Stimulated activated CD4-positive, alpha-beta T cell treated with anti-CD3 and anti-CD28 coated beads, Interleukin-1b, Interleukin-23, amount 100 ng/mL, for 48 hours (primary cell): ENCODE measurements at regions not wholly inside any gene's neighbourhood (a gene's known extent, or its start where the extent isn't known, plus 50 kb on each side); places are given as distances from the start of the nearest gene placed in this dataset.
"Not testable (repeated sequence)": the region's sequence is repeated elsewhere in the genome, so short reads cannot be mapped to it uniquely, and the experiment has no call there.

Experiments used
- DNase-seq: peaks from one replicate; pipeline ENCODE4 v3.0.0-alpha.2; 2020

GRCh38 chr14:55986069-55986468 is 132.1 kb upstream of the PELI2 start:
- no peak for DNase-seq

DNA sequence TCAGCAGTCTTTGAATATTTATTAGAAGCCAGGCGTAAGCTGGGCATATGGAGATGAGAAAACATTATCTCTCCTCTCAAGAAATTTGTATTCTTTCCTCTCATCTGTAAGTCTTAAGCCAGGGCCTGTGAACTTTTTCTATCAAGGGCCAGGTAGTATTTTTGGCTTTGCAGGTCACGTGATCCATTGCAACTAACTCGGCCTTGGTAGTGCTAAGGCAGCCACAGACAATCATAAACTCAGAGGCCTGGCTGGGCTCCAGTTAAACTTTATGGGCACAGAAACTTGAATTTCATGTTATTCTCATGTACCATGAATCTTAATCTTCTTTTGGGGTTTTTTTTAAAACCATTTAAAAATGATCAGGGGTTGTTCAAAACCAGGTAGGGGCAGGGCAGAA is 117.4 kb upstream of the PELI2 start:
- no peak for DNase-seq

DNA sequence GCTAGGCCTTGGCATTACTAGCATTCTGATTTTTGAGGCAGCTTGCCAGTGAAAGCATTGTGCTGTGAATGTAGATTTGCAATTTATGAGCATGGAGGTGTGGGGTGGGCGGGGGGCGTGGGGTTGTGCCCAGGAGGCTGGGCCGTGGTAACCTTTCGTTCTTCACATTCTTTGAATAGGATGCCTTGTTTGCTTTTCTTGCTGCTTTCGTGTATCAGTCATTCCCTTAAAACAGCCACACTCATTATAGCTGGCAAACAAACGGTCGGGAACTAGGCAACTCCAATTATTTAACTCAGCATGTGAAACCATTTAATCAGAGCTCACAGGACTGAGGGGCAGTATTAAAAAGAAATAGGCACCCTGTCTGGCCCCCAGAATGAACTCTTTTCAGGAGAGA is 115.9 kb upstream of the PELI2 start:
- no peak for DNase-seq

DNA sequence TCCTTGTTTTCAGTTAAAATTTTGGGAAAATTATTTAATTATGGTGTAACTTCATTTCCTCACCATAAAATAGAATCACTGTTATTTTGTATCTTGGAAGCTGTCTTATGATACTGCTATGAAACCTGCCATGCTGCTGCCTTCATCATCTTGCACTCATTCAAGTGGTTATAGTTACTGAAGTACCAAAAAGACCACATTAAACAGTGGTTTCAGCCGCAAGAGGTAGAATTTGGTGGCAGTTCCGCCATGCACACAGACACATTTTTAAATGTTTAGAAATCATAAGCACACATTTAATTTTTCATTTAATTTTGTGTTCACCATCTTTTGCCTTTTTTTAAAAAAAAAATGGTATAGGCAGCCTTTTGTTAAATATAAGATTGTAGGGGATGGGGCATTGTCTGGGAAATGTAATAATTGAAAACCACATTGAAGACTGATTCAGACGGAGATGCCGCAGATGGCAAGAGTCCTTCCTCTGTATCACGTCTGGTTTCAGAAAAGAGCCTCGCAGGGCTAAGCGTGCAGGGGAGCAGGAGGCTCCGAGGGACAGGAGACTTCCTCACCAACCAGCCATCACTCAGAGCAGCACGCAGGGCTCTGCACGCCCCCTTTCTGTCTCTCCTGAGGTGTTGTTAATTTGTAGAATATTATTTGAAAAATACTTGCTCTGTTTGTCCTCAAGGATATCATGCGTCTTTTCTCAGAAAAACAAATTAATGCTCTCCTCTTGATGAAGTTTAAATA is 115.2 kb upstream of the PELI2 start:
- peak; percentile 50 for DNase-seq

DNA sequence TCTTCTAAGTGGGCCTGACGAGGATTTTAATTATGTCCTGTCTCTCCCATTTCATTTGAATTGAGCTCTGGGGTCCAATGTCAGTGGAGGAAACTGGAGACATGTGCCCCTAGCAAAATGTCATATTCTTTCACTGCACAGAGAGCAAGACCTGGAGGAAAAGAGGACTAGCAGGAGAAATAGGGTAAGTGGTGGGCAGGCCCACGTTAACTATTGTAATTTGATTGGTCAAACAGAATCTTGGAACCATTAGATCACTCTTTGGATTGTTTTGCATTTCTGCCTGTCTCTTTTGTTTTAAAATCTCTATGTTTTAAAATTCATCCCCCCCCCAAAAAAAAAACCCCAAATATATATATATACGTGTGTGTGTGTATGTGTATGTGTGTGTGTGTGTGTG is 113.9 kb upstream of the PELI2 start:
- DNase-seq = no peak

GRCh38 chr14:56004786-56005185 is 113.4 kb upstream of the PELI2 start:
- peak; percentile 20 for DNase-seq

DNA sequence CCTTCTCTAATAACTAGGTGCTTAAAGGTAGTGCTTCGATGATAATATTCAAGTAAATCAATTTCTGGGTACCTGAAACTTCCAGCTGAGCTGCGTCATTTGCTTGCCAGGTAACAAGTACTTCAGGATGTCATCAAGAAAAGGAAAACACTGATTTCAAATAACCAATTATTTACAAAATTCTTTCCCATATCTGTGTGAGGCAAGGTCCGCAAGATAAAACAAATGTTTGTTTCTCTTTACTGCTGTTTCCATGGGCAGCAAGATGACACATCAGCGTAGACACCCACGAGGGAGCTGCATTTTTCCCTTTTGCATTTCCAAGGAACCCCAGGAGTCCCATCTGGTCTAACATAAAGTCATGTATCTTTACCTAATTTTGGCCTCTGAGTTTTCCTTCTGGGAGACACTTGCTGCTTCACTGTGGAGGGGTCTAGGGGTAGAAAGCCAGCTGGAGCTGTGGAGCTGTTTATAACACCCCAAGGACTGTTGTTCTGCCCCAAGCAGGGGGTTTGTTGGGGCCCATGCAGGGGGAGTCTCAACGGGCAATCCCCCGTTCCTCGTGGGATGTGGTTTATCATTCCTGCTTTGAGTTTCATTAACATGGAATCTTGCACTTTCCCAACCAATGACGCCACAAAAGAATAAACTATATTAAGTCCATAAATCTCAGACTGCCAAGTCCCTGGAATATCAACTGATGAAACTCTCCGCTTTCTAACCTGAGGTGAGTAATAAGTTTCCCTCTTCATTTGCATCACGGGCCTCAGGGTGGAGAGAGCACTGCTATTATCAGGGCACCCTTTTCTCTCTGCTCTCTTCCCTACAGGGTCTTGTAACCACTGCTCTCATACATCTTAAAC is 112.8 kb upstream of the PELI2 start:
- DNase-seq = no peak

DNA sequence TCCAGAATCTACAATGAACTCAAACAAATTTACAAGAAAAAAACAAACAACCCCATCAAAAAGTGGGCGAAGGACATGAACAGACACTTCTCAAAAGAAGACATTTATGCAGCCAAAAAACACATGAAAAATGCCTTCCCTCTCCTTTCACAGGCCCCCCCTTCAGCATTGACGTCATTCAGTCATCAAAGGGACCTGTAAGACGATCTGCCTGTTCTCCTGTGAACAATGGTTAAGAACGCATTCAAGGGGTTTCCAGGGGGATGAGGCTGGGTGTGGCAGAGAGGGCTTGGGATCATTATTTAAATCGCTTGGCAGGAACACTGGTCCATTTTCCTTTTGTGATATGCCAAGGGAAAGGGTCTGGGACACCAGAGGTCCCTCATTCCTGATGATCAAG is 110.7 kb upstream of the PELI2 start:
- DNase-seq = not testable (repeated sequence)

GRCh38 chr14:56008150-56008549 is 110.1 kb upstream of the PELI2 start:
- no peak for DNase-seq

- not testable (repeated sequence) for DNase-seq
These were observed 109.5 kb upstream of the PELI2 start for GRCh38 chr14:56008661-56009060.

DNA sequence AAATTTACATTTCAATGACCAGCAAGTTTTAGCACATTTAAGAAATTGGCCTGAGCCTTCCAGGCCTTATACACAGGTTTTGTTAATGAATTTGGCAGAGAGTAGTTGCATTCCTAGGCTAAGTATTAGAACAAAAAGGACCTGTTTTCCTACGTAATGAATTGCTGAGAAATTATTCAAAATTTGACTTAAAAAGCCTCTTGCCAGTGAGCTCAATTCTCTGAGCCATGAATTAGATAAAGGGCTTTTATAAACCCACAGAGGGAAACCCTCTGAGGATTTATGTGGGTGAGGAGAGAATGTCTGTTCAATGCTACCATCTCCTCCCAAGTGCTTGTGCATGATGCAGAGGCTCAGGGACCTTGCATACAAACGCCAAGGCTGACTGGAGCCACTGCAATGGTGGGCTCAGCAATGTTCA is 94.5 kb upstream of the PELI2 start:
- no peak for DNase-seq

GRCh38 chr14:56025191-56025590 is 93.0 kb upstream of the PELI2 start:
- no peak for DNase-seq

GRCh38 chr14:56026506-56026905 is 91.7 kb upstream of the PELI2 start:
- no peak for DNase-seq

DNA sequence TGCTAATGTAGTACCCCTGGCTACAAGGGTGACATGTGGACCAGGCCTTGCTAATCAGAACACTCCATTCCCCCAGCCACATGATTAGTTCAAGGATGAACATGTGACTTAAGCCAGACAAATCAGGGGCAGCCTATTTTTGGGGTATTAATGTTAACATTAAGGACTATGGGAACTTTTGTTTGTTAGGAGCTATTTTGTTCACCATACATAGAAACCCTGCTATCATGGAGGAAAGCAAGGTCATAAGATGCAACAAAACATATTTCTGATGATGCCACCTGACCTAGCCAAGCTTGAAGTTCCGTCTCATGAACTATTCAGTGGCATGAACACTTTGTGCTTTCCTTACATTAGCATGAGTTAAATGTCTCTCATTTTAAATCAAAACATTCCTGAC is 90.8 kb upstream of the PELI2 start:
- no peak for DNase-seq

- no peak for DNase-seq
These were observed 90.1 kb upstream of the PELI2 start for GRCh38 chr14:56027916-56028712.

- DNase-seq = no peak
These were observed 81.9 kb upstream of the PELI2 start for GRCh38 chr14:56036353-56036752.

DNA sequence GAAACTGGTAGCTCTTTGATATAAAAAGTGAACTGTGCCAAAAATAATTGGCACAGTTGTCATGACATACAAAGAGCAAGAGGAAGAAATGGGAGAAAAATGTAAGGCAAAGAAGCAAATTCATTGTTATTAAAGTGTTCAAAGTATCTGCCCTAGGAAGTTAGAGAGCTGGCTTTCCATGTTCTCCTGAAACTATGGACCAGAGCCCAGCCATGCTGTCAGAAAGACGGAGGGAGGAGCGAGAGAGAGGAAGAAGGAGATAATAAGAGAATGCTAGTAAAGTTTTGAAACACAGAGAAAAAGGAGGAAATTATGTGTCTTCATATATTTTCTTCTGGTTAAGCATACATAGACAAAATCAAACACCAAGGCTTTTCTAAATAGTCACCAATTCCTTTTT is 78.1 kb upstream of the PELI2 start:
- no peak for DNase-seq

DNA sequence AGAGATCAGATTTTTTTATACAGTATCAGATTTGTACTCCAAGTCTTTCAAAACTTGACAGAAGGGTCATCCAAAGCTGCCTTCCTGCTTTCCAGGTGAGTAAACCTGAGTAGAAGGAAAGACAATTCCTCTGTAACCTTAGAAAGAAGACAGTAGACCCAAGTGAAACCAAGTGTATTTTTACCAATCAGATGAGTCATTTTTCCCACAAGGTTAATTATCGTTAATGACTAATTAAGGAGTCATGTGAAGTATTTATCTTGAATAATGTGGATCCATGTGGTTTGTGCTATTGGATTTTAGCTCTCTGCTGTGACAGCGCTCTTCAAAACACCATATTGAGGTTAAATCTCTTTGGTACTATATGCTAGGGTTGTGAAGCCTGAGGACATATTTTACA is 74.0 kb upstream of the PELI2 start:
- no peak for DNase-seq

DNA sequence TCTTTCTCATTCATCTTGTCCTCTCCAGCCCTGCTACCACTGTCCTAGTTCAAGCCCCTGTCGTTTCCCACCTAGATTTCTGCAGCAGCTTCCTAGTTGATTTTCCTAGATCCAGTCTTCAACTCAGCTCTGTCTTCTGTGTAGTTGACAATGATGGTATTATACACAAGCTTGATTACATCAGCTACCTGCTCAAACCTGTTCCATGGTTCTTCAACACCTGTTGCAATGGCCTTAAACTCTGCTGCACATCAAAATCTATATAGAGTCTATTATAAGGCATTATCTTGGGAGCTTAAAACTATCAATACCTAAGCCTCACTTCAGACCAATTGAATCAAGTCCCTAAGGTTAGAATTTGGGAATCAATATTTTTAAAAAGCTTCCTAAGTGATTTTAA is 71.7 kb upstream of the PELI2 start:
- DNase-seq = no peak

DNA sequence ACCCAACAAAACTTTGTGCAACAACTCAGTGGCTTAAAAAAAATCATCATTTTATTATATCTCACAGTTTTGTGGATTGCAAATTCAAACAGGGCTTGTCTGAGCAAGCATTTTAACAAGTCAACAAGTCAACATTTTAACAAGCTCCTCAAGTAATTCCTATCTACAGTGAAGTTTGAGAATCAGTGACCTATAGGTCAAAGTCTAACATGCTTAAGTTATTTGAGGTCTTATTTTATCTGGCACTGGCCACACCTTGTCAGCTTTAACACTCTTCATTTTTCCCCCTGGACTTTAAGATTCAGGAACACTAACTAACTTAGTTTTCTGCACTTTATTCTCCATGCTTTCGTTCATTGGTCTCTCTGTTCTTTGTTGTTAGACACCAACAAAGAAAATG is 71.2 kb upstream of the PELI2 start:
- no peak for DNase-seq

GRCh38 chr14:56049536-56049935 is 68.7 kb upstream of the PELI2 start:
- no peak for DNase-seq

DNA sequence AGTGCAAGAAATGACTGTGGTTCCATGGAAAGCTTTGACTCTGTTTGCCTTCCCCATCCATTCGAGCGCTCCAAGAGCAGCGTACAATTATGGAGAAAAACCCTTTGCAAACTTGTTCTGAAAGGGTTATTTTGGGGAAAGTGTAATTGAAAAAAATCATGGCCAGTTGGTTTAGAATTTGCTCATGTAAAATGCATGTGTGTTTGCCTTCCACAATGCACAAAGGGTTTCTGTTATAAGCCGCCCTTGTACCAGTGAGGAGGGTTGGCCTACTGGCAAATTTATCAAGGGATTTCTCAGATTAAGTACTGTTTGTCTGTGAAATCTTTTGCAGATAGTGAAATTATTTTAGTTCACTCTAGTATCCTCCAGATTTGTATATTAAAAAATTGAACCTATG is 62.7 kb upstream of the PELI2 start:
- DNase-seq = no peak

DNA sequence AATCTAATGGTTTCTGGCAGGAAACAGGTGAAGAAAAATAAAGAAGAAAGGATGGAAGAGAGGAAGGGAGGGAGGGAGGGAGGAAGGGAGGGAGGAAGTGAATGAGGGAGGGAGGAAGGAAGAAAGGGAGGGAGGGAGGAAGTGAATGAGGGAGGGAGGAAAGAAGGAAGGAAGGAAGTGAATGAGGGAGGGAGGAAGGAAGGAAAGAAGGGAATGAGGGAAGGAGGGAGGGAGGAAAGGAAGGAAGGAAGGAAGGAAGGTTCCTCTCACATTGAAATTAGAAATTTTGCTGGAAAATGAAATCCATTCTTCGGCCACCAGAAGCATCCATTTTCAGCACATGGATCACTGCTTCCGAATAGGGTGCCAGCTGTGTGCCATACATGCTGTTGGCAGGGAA is 62.2 kb upstream of the PELI2 start:
- no peak for DNase-seq
